Upper lobe of left lung (tissue), 4 donors: ENCODE measurements at regions not wholly inside any gene's neighbourhood (a gene's known extent, or its start where the extent isn't known, plus 50 kb on each side); places are given as distances from the start of the nearest gene placed in this dataset.

Experiments used
- EP300 ChIP-seq, 4 donors: sonication (generic); formaldehyde crosslinking; IDR thresholded peaks; one replicate each; pipeline ENCODE4 v1.5.1; 2017; ENCODE audit warnings: antibody characterized with exemption in 4 of 4, control low read depth in 2 of 4
- POLR2A ChIP-seq, 4 donors: fragments of 450-650 bp; IDR thresholded peaks; one replicate each; pipeline ENCODE4 v1.5.1; 2016 to 2017; ENCODE audit warnings: antibody characterized with exemption in 4 of 4, mild to moderate bottlenecking in 2 of 4
- POLR2AphosphoS5 ChIP-seq, 2 donors: sonication (generic); formaldehyde crosslinking; IDR thresholded peaks; one replicate each; pipeline ENCODE4 v1.5.1; 2017; ENCODE audit warnings: antibody characterized with exemption in 2 of 2

DNA sequence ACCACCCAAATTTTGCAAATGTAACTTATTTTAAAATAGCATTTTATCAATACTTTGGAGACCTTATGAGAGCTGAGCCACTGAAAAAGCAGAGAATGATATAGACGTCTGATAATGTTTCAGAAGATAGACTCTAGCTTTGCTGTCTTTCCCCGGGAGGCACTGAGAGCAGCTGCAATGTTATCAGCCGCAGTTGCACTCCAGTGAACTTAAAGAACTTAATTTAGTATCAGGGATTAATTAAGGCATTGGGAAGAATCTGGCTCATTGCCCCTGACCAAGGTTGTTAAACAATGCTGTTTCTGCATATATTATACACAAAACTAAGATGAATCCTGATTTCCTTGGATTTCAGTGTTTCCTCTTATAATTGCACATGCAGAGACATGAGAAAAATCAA, 75.7 kb upstream of the SGCG start:
- no peak for TF ChIP-seq POLR2A (IDR thresholded peaks at IDR 0.05)
- TF ChIP-seq POLR2AphosphoS5 (IDR thresholded peaks at IDR 0.05) = no peak
- no peak for TF ChIP-seq EP300 (IDR thresholded peaks at IDR 0.05)
